ENCODE measurements at regions not wholly inside any gene's neighbourhood (a gene's known extent, or its start where the extent isn't known, plus 50 kb on each side); places are given as distances from the start of the nearest gene placed in this dataset.

- TF ChIP-seq CTCF (IDR thresholded peaks at IDR 0.05) (no peak), POLR2A (IDR thresholded peaks at IDR 0.05) (no peak)
These were observed 218.2 kb upstream of the SLC10A2 start for GRCh38 chr13:103284466-103284865.

Measured in thyroid gland (tissue), 4 donors.